ENCODE measurements at regions not wholly inside any gene's neighbourhood (a gene's known extent, or its start where the extent isn't known, plus 50 kb on each side); places are given as distances from the start of the nearest gene placed in this dataset.
"Not testable (repeated sequence)": the region's sequence is repeated elsewhere in the genome, so short reads cannot be mapped to it uniquely, and the experiment has no call there.

DNA sequence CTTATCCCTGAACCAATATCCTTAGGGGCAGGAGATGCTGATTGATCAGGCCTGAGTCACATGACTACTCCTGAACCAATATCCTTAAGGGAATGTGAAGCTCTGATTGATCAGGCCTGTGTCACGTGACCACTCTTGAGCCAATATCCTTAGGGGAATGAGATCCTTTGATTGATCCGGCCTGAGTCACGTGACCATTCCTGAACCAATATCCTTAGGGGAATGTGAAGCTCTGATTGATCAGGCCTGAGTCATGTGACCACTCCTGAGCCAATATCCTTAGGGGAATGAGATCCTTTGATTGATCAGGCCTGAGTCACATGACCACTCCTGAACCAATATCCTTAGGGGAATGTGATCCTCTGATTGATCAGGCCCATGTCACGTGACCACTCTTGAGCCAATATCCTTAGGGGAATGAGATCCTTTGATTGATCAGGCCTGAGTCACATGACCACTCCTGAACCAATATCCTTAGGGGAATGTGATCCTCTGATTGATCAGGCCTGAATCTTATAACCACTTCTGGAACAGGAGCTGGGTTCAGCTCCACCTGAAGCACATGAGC is 100.6 kb upstream of the TMEM132D start:
- DNase-seq; POLR2A ChIA-PET (ENCODE audit: unreplicated experiment): not testable (repeated sequence)

More for the DNA sequence above, 100.6 kb upstream of the TMEM132D start:
- H3K14ac ChIP-seq (replicated peaks; ENCODE audit: low read depth, low read length); H3K79me1 ChIP-seq (ENCODE audit: low read depth in 1 of 2, low read length in 2 of 2); H4K8ac ChIP-seq (ENCODE audit: low read depth in 2 of 2, low read length in 2 of 2); H3K18ac ChIP-seq (ENCODE audit: low read depth, low read length); BruUV-seq (replicated peaks); H2BK5ac ChIP-seq (ENCODE audit: low read depth, low read length, poor library complexity, severe bottlenecking); H2BK120ac ChIP-seq (ENCODE audit: low read depth, low read length); H4K91ac ChIP-seq (ENCODE audit: insufficient read depth, low read depth, low read length); H3K9me1 ChIP-seq (ENCODE audit: insufficient read depth, low read length); H2AFZ ChIP-seq (replicated peaks; ENCODE audit: low read length, poor library complexity); dilution Hi-C loops (cut with HindIII; ENCODE audit: low sequenced_read_pairs, unreplicated experiment); H3K4ac ChIP-seq (ENCODE audit: low read depth, low read length); H3K4me1 ChIP-seq (ENCODE audit: control insufficient read depth, insufficient read depth, low read length); H4K20me1 ChIP-seq (ENCODE audit: insufficient read depth, low read length); H3K36me3 ChIP-seq (ENCODE audit: control insufficient read depth, insufficient read depth, low read length); H3K27me3 ChIP-seq (ENCODE audit: control insufficient read depth, insufficient read depth, low read length); H2AK9ac ChIP-seq (replicated peaks; ENCODE audit: low read depth, low read length, poor library complexity); H2BK15ac ChIP-seq (ENCODE audit: low read depth, low read length); H3K4me2 ChIP-seq (ENCODE audit: low read depth, low read length); H3K9ac ChIP-seq (ENCODE audit: low read depth, low read length); H2BK20ac ChIP-seq (ENCODE audit: low read depth, low read length); H3K56ac ChIP-seq (ENCODE audit: extremely low read depth, insufficient read depth, low read length); in situ Hi-C loops (cut with MboI; ENCODE audit: low sequenced_read_pairs); H3K4me3 ChIP-seq (ENCODE audit: insufficient read depth, low read depth, low read length); H3K23ac ChIP-seq (ENCODE audit: low read depth, low read length); intact Hi-C loops (cut with micrococcal nuclease); H4K5ac ChIP-seq (ENCODE audit: low read depth, low read length); ATAC-seq (ENCODE audit: low read depth); H2AK5ac ChIP-seq (ENCODE audit: low read depth, low read length); H3K27ac ChIP-seq (ENCODE audit: insufficient read depth, low read length): not testable (repeated sequence)
- WGBS, 2 experiments (ENCODE audit: extremely low coverage in 2 of 2, insufficient read length in 1 of 2) = no CpG with 5 or more reads among the region's 4 CpGs
- H3K9me3 ChIP-seq (ENCODE audit: control insufficient read depth, insufficient read depth, low read length) = peaks cover 34% of the 10 kb centered on the region
- TF ChIP-seq, protein P1, sequence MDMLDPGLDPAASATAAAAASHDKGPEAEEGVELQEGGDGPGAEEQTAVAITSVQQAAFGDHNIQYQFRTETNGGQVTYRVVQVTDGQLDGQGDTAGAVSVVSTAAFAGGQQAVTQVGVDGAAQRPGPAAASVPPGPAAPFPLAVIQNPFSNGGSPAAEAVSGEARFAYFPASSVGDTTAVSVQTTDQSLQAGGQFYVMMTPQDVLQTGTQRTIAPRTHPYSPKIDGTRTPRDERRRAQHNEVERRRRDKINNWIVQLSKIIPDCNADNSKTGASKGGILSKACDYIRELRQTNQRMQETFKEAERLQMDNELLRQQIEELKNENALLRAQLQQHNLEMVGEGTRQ (IDR thresholded peaks at IDR 0.05; ENCODE audit: low read depth, low read length) = peak; percentile 26; the same call in 1 of the 2 replicates
- CTCF ChIA-PET = interaction anchor here (1.5 kb wide), 1 partner anchor 10 kb away, joined by 4 read pairs; no protein-coding TSS in a partner anchor

Data from IMR-90 (cell line).